Thyroid gland (tissue), 4 donors: ENCODE measurements at regions not wholly inside any gene's neighbourhood (a gene's known extent, or its start where the extent isn't known, plus 50 kb on each side); places are given as distances from the start of the nearest gene placed in this dataset.

ENCODE experiments used
- CTCF ChIP-seq, 6 experiments: fragments of 200-600 bp in 3 of 6; fragments of 450-650 bp in 3 of 6; sonication (generic) in 3 of 6; IDR thresholded peaks; one replicate each; pipeline ENCODE4 v1.5.1; 2016 to 2019; ENCODE audit warnings: antibody characterized with exemption in 6 of 6, mild to moderate bottlenecking in 2 of 6, inconsistent platforms in 1 of 6, moderate library complexity in 1 of 6
- POLR2A ChIP-seq, 2 donors: fragments of 450-650 bp; IDR thresholded peaks; one replicate each; pipeline ENCODE4 v1.6.1; 2017; ENCODE audit warnings: antibody characterized with exemption in 2 of 2, mild to moderate bottlenecking in 2 of 2, moderate library complexity in 1 of 2

- TF ChIP-seq POLR2A (IDR thresholded peaks at IDR 0.05) (no peak), CTCF (IDR thresholded peaks at IDR 0.05) (no peak)
Observed at GRCh38 chr20:5432030-5432429, 115.3 kb upstream of the PROKR2 start.
